ENCODE measurements at regions not wholly inside any gene's neighbourhood (a gene's known extent, or its start where the extent isn't known, plus 50 kb on each side); places are given as distances from the start of the nearest gene placed in this dataset.

- TF ChIP-seq CTCF (IDR thresholded peaks at IDR 0.05): no peak
- no peak for TF ChIP-seq POLR2A (IDR thresholded peaks at IDR 0.05)
These were observed 132.8 kb upstream of the SHB start for GRCh38 chr9:38201844-38202243.

Measured in body of pancreas (tissue), 4 donors.